ENCODE measurements at regions not wholly inside any gene's neighbourhood (a gene's known extent, or its start where the extent isn't known, plus 50 kb on each side); places are given as distances from the start of the nearest gene placed in this dataset.

DNA sequence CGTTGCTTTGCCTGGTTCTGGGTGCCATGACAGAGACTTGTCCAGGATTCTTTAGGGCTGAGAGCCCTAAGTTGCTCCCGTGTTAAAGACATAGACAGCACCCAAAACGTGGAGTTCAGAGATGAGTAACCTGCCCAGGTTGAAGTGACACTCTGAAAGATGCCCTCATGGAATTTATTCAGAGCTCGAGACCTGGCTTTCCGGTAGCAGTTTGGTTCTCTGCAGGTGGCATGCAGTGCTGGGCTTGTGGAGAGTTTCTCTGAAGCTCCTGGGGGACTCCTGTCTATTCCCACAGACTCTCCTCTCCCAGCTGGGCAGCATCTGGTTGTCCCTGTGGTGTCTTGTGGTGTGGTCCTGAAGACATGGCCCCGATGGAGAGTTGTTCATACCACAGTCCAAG is 241.0 kb downstream of the RHOU start:
- TF ChIP-seq, protein P1, sequence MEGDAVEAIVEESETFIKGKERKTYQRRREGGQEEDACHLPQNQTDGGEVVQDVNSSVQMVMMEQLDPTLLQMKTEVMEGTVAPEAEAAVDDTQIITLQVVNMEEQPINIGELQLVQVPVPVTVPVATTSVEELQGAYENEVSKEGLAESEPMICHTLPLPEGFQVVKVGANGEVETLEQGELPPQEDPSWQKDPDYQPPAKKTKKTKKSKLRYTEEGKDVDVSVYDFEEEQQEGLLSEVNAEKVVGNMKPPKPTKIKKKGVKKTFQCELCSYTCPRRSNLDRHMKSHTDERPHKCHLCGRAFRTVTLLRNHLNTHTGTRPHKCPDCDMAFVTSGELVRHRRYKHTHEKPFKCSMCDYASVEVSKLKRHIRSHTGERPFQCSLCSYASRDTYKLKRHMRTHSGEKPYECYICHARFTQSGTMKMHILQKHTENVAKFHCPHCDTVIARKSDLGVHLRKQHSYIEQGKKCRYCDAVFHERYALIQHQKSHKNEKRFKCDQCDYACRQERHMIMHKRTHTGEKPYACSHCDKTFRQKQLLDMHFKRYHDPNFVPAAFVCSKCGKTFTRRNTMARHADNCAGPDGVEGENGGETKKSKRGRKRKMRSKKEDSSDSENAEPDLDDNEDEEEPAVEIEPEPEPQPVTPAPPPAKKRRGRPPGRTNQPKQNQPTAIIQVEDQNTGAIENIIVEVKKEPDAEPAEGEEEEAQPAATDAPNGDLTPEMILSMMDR (conservative IDR thresholded peaks at IDR 0.05; ENCODE audit: low read depth in 2 of 2), result no peak
- TF ChIP-seq JUNB (IDR thresholded peaks at IDR 0.05; ENCODE audit: unreplicated experiment), result no peak
- TF ChIP-seq POLR2AphosphoS5 (IDR thresholded peaks at IDR 0.05; ENCODE audit: low read depth), result no peak
- no peak for TF ChIP-seq EZH2 (IDR thresholded peaks at IDR 0.05; ENCODE audit: low read depth, unreplicated experiment)
- TF ChIP-seq ZNF114 (CRISPR knock-in tag; IDR thresholded peaks at IDR 0.05), result no peak
- TF ChIP-seq CREB1 (CRISPR knock-in tag; IDR thresholded peaks at IDR 0.05; ENCODE audit: low read depth), result no peak
- TF ChIP-seq EZH2phosphoT487 (IDR thresholded peaks at IDR 0.05; ENCODE audit: unreplicated experiment), result no peak
- TF ChIP-seq, protein P2, sequence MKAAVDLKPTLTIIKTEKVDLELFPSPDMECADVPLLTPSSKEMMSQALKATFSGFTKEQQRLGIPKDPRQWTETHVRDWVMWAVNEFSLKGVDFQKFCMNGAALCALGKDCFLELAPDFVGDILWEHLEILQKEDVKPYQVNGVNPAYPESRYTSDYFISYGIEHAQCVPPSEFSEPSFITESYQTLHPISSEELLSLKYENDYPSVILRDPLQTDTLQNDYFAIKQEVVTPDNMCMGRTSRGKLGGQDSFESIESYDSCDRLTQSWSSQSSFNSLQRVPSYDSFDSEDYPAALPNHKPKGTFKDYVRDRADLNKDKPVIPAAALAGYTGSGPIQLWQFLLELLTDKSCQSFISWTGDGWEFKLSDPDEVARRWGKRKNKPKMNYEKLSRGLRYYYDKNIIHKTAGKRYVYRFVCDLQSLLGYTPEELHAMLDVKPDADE (IDR thresholded peaks at IDR 0.05), result no peak

Measured in GM23338 (cell line).